IMR-90 (cell line): ENCODE measurements at regions not wholly inside any gene's neighbourhood (a gene's known extent, or its start where the extent isn't known, plus 50 kb on each side); places are given as distances from the start of the nearest gene placed in this dataset.

Experiments used
- ATAC-seq: fragments of 200-7000 bp; cut with Tn5 transposase; 2 replicates; pipeline ENCODE4 v1.9.1; 2020; ENCODE audit warnings: low read depth, mild to moderate bottlenecking, moderate library complexity
- BruUV-seq: library from RNA; stranded (reverse); fragments of 400-500 nt; replicated peaks from 2 replicates; lab custom pipeline; 2021; lab: Mats Ljungman, UMichigan
- CTCF ChIA-PET: fragments of 300-600 bp; formaldehyde crosslinking; extraction: SDS; loops from one replicate; lab custom pipeline; 2021; ENCODE audit warnings: antibody characterized with exemption; lab: Yijun Ruan, JAX
- POLR2A ChIA-PET: fragments of 300-600 bp; sonication (Branson Sonifier 250); formaldehyde crosslinking; loops from one replicate; lab custom pipeline; 2022; ENCODE audit warnings: antibody characterized with exemption; ENCODE audit not compliant: unreplicated experiment; lab: Charles Lee
- DNase-seq: peaks from one replicate; pipeline ENCODE4 v3.0.0; 2013
- H2AFZ ChIP-seq: replicated peaks from 2 replicates; pipeline ENCODE3; 2013; ENCODE audit warnings: low read length, mild to moderate bottlenecking; ENCODE audit not compliant: poor library complexity
- H2AK5ac ChIP-seq: 2 replicates; pipeline ENCODE4 v1.6.1; 2013; ENCODE audit warnings: low read depth, low read length, inconsistent platforms
- H2AK9ac ChIP-seq: replicated peaks from 2 replicates; pipeline ENCODE3; 2013; ENCODE audit warnings: mild to moderate bottlenecking, low read depth, low read length, moderate library complexity; ENCODE audit not compliant: poor library complexity
- H2BK120ac ChIP-seq: 2 replicates; pipeline ENCODE4 v1.6.1; 2013; ENCODE audit warnings: low read depth, low read length, inconsistent platforms
- H2BK15ac ChIP-seq: 3 replicates; pipeline ENCODE4 v1.6.1; 2013; ENCODE audit warnings: low read depth, low read length, inconsistent platforms
- H2BK20ac ChIP-seq: 2 replicates; pipeline ENCODE4 v1.6.1; 2013; ENCODE audit warnings: low read depth, mild to moderate bottlenecking, inconsistent platforms, low read length, moderate library complexity
- H2BK5ac ChIP-seq: 2 replicates; pipeline ENCODE4 v1.6.1; 2013; ENCODE audit warnings: mild to moderate bottlenecking, low read depth, low read length, inconsistent platforms; ENCODE audit not compliant: poor library complexity, severe bottlenecking
- H3K14ac ChIP-seq: replicated peaks from 2 replicates; pipeline ENCODE4 v1.6.1; 2013; ENCODE audit warnings: low read depth, low read length, inconsistent platforms
- H3K18ac ChIP-seq: 2 replicates; pipeline ENCODE4 v1.6.1; 2013; ENCODE audit warnings: low read depth, low read length, control low read depth
- H3K23ac ChIP-seq: 2 replicates; pipeline ENCODE4 v1.6.1; 2013; ENCODE audit warnings: low read depth, low read length, inconsistent platforms
- H3K27ac ChIP-seq: 2 replicates; pipeline ENCODE4 v1.5.1; 2013; ENCODE audit warnings: mild to moderate bottlenecking, control low read depth, low read length; ENCODE audit not compliant: insufficient read depth
- H3K27me3 ChIP-seq: 2 replicates; pipeline ENCODE4 v1.6.1; 2013; ENCODE audit warnings: low read length; ENCODE audit not compliant: control insufficient read depth, insufficient read depth
- H3K36me3 ChIP-seq: 2 replicates; pipeline ENCODE4 v1.6.1; 2013; ENCODE audit warnings: low read length, mixed read lengths; ENCODE audit not compliant: control insufficient read depth, insufficient read depth
- H3K4ac ChIP-seq: 2 replicates; pipeline ENCODE4 v1.6.1; 2013; ENCODE audit warnings: low read depth, low read length, inconsistent platforms
- H3K4me1 ChIP-seq: 2 replicates; pipeline ENCODE4 v1.6.1; 2013; ENCODE audit warnings: low read length, mixed read lengths; ENCODE audit not compliant: control insufficient read depth, insufficient read depth
- H3K4me2 ChIP-seq: 2 replicates; pipeline ENCODE4 v1.6.1; 2013; ENCODE audit warnings: low read depth, mild to moderate bottlenecking, control low read depth, low read length, moderate library complexity
- H3K4me3 ChIP-seq: 2 replicates; pipeline ENCODE4 v1.5.1; 2013; ENCODE audit warnings: low read depth, mild to moderate bottlenecking, control low read depth, low read length, moderate library complexity; ENCODE audit not compliant: insufficient read depth
- H3K56ac ChIP-seq: 2 replicates; pipeline ENCODE4 v1.6.1; 2013; ENCODE audit warnings: low read length, inconsistent platforms; ENCODE audit not compliant: insufficient read depth; ENCODE audit errors: extremely low read depth
- H3K79me1 ChIP-seq, 2 experiments: 2 replicates each; pipeline ENCODE4 v1.6.1; 2013; ENCODE audit warnings: low read length in 2 of 2, inconsistent platforms in 1 of 2, low read depth in 1 of 2
- H3K9ac ChIP-seq: 2 replicates; pipeline ENCODE4 v1.6.1; 2013; ENCODE audit warnings: low read depth, low read length, control low read depth
- H3K9me1 ChIP-seq: 2 replicates; pipeline ENCODE4 v1.6.1; 2013; ENCODE audit warnings: low read length, inconsistent platforms; ENCODE audit not compliant: insufficient read depth
- H3K9me3 ChIP-seq: 2 replicates; pipeline ENCODE4 v1.6.1; 2013; ENCODE audit warnings: low read length; ENCODE audit not compliant: control insufficient read depth, insufficient read depth
- H4K20me1 ChIP-seq: 2 replicates; pipeline ENCODE4 v1.6.1; 2013; ENCODE audit warnings: low read length, inconsistent platforms; ENCODE audit not compliant: insufficient read depth
- H4K5ac ChIP-seq: 2 replicates; pipeline ENCODE4 v1.6.1; 2013; ENCODE audit warnings: mild to moderate bottlenecking, low read depth, low read length, control low read depth
- H4K8ac ChIP-seq, 2 experiments: 2 replicates each; pipeline ENCODE4 v1.6.1; 2013; ENCODE audit warnings: low read depth in 2 of 2, low read length in 2 of 2, control low read depth in 1 of 2, inconsistent platforms in 1 of 2
- H4K91ac ChIP-seq: 2 replicates; pipeline ENCODE4 v1.6.1; 2013; ENCODE audit warnings: low read depth, low read length, inconsistent platforms; ENCODE audit not compliant: insufficient read depth
- BHLHE40 ChIP-seq: fragments of 150-350 bp; IDR thresholded peaks from 2 replicates; pipeline ENCODE4 v1.6.1; 2016; ENCODE audit warnings: mild to moderate bottlenecking, low read depth, low read length
- CEBPB ChIP-seq: IDR thresholded peaks from 2 replicates; pipeline ENCODE4 v1.6.1; 2012; ENCODE audit warnings: low read depth, low read length, improper control_type of control experiment
- CHD1 ChIP-seq: IDR thresholded peaks from 2 replicates; pipeline ENCODE4 v1.6.1; 2012; ENCODE audit warnings: low read depth, low read length, improper control_type of control experiment
- FOS ChIP-seq: fragments of 150-350 bp; IDR thresholded peaks from 2 replicates; pipeline ENCODE4 v1.6.1; 2016; ENCODE audit warnings: low read depth, low read length
- MAFK ChIP-seq: IDR thresholded peaks from 2 replicates; pipeline ENCODE4 v1.6.1; 2012; ENCODE audit warnings: low read depth, low read length, improper control_type of control experiment
- MXI1 ChIP-seq: IDR thresholded peaks from 2 replicates; pipeline ENCODE4 v1.6.1; 2012; ENCODE audit warnings: low read depth, mild to moderate bottlenecking, low read length, moderate library complexity, borderline replicate concordance
- RFX5 ChIP-seq: IDR thresholded peaks from 2 replicates; pipeline ENCODE4 v1.8.0; 2012; ENCODE audit warnings: low read depth, mild to moderate bottlenecking, low read length, moderate library complexity
- SMC3 ChIP-seq: fragments of 150-350 bp; IDR thresholded peaks from 2 replicates; pipeline ENCODE4 v1.6.1; 2016; ENCODE audit warnings: low read depth, mild to moderate bottlenecking, antibody characterized with exemption, low read length, moderate library complexity
- WGBS, 2 experiments: methylation state at CpG; one replicate each; pipeline versions ENCODE4 v1.1.5 to v1.1.7; 2013; ENCODE audit warnings: missing lambda C conversion rate in 2 of 2; ENCODE audit not compliant: insufficient read length in 1 of 2; ENCODE audit errors: extremely low coverage in 2 of 2; 5-methylcytosine and 5-hydroxymethylcytosine counted together
- dilution Hi-C: fragments of 300-500 bp; cut with HindIII; formaldehyde crosslinking; loops from one replicate; pipeline ENCODE4 v1.14.3; 2018; ENCODE audit warnings: low sequenced_read_pairs; ENCODE audit not compliant: unreplicated experiment
- in situ Hi-C: fragments of 300-500 bp; cut with MboI; formaldehyde crosslinking; loops from 3 replicates; pipeline ENCODE4 v1.14.3; 2019; ENCODE audit warnings: low sequenced_read_pairs, inconsistent platforms, mixed read lengths
- intact Hi-C: fragments of 100-400 bp; cut with micrococcal nuclease; formaldehyde crosslinking; loops from 2 replicates; pipeline ENCODE4 v1.10.0; 2022
- TF ChIP-seq, protein P1 (sequence below): fragments of 150-350 bp; IDR thresholded peaks from 2 replicates; pipeline ENCODE4 v1.6.1; 2017; ENCODE audit warnings: mild to moderate bottlenecking, antibody characterized with exemption, low read length, low read depth

DNA sequence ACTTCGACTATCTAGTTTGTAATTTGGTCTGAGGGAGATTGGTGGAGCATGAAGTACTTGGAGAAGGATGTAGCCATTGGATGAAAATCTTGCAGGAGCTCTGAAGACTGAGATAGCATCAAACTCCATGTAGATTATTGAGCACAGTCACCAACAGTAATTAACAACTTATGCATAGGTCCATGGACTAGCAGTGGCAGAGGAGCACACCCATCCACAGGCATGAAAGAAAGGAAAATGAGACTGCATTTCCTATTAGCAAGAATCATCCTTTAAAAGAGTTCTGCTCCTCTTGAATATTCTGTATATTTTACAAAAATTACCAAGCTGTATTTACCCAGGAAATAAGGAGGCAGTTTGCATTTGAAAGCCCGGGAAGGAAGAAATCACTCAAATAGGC is 529.4 kb upstream of the ACTRT1 start:
- no peaks in the 10 kb centered on the region for H3K79me1 ChIP-seq
- no peak overlapping the region for H4K8ac ChIP-seq
- DNase-seq = no peak
- in situ Hi-C loops (no loop called here), intact Hi-C loops (no loop called here), dilution Hi-C loops (no loop called here)
- ATAC-seq = no peak
- no peak overlapping the region for H3K4me3 ChIP-seq
- no TSS peak for BruUV-seq
- no peak overlapping the region for H4K5ac ChIP-seq
- no peak overlapping the region for H2BK120ac ChIP-seq
- H2AFZ ChIP-seq = no peak overlapping the region
- no peaks in the 10 kb centered on the region for H3K27me3 ChIP-seq
- no peak overlapping the region for H2BK5ac ChIP-seq
- no peak overlapping the region for H3K18ac ChIP-seq
- no peak overlapping the region for H2AK9ac ChIP-seq
- H3K9ac ChIP-seq = no peak overlapping the region
- no peak overlapping the region for H3K56ac ChIP-seq
- H3K4me1 ChIP-seq = no peaks in the 10 kb centered on the region
- no peak overlapping the region for H3K27ac ChIP-seq
- no peak overlapping the region for H2BK20ac ChIP-seq
- no peak overlapping the region for H3K23ac ChIP-seq
- WGBS, 2 experiments = no CpG with 5 or more reads among the region's 2 CpGs
- no peak overlapping the region for H2AK5ac ChIP-seq
- no peaks in the 10 kb centered on the region for H4K20me1 ChIP-seq
- no peak overlapping the region for H3K4ac ChIP-seq
- no peak overlapping the region for H3K14ac ChIP-seq
- TF ChIP-seq FOS = no peak
- no peak for TF ChIP-seq BHLHE40
- no peak for TF ChIP-seq CEBPB
- TF ChIP-seq CHD1 = no peak
- TF ChIP-seq, protein P1, sequence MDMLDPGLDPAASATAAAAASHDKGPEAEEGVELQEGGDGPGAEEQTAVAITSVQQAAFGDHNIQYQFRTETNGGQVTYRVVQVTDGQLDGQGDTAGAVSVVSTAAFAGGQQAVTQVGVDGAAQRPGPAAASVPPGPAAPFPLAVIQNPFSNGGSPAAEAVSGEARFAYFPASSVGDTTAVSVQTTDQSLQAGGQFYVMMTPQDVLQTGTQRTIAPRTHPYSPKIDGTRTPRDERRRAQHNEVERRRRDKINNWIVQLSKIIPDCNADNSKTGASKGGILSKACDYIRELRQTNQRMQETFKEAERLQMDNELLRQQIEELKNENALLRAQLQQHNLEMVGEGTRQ = no peak
- no peak for TF ChIP-seq MXI1
- TF ChIP-seq RFX5 = no peak
- no peak for TF ChIP-seq MAFK
- TF ChIP-seq SMC3 = no peak
- H3K9me3 ChIP-seq = no peaks in the 10 kb centered on the region
- CTCF ChIA-PET = no interaction called here
- H3K36me3 ChIP-seq = no peaks in the 10 kb centered on the region
- no peak overlapping the region for H3K4me2 ChIP-seq
- POLR2A ChIA-PET = no interaction called here
- H4K91ac ChIP-seq = no peak overlapping the region
- no peak overlapping the region for H2BK15ac ChIP-seq
- no peaks in the 10 kb centered on the region for H3K9me1 ChIP-seq
